Vagina (tissue), 2 donors: ENCODE measurements at regions not wholly inside any gene's neighbourhood (a gene's known extent, or its start where the extent isn't known, plus 50 kb on each side); places are given as distances from the start of the nearest gene placed in this dataset.

ENCODE experiments used
- POLR2A ChIP-seq, 2 donors: fragments of 450-650 bp; IDR thresholded peaks; one replicate each; pipeline ENCODE4 v1.6.1; 2017; ENCODE audit warnings: antibody characterized with exemption in 2 of 2, mild to moderate bottlenecking in 2 of 2, moderate library complexity in 2 of 2
- TF ChIP-seq, protein P1 (sequence below), 3 experiments: fragments of 450-650 bp in 2 of 3; fragments of 200-600 bp in 1 of 3; sonication (generic) in 1 of 3; IDR thresholded peaks; one replicate each; pipeline ENCODE4 v1.5.1; 2017 to 2019; ENCODE audit warnings: antibody characterized with exemption in 3 of 3, mild to moderate bottlenecking in 2 of 3, moderate library complexity in 2 of 3

DNA sequence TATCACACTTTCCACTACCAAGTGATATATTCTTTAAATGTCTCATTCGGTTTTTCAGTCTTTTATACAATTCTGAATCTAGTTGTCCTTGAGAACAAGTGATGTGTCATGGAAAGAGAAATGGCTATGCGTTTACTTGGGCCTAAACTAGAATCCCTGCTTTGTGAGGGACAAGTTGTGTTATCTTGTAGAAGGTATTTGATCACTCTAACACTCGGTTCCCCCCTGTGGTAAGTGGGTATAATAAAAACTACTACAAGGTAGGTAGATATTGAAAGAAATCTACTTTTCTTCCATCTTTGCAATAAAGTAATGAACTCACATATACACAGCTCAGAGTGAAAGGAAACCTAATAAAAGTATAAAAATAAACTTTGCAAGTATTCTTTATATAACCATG lies 108.9 kb downstream of the MANEA start:
- TF ChIP-seq, protein P1, sequence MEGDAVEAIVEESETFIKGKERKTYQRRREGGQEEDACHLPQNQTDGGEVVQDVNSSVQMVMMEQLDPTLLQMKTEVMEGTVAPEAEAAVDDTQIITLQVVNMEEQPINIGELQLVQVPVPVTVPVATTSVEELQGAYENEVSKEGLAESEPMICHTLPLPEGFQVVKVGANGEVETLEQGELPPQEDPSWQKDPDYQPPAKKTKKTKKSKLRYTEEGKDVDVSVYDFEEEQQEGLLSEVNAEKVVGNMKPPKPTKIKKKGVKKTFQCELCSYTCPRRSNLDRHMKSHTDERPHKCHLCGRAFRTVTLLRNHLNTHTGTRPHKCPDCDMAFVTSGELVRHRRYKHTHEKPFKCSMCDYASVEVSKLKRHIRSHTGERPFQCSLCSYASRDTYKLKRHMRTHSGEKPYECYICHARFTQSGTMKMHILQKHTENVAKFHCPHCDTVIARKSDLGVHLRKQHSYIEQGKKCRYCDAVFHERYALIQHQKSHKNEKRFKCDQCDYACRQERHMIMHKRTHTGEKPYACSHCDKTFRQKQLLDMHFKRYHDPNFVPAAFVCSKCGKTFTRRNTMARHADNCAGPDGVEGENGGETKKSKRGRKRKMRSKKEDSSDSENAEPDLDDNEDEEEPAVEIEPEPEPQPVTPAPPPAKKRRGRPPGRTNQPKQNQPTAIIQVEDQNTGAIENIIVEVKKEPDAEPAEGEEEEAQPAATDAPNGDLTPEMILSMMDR (IDR thresholded peaks at IDR 0.05), result no peak
- TF ChIP-seq POLR2A (IDR thresholded peaks at IDR 0.05), result no peak
